Ovary (tissue), 3 donors: ENCODE measurements at regions not wholly inside any gene's neighbourhood (a gene's known extent, or its start where the extent isn't known, plus 50 kb on each side); places are given as distances from the start of the nearest gene placed in this dataset.

Experiments
- EP300 ChIP-seq: sonication (generic); formaldehyde crosslinking; IDR thresholded peaks from one replicate; pipeline ENCODE4 v1.6.1; 2017; ENCODE audit warnings: antibody characterized with exemption
- POLR2A ChIP-seq: fragments of 450-650 bp; IDR thresholded peaks from one replicate; pipeline ENCODE4 v1.6.1; 2017; ENCODE audit warnings: antibody characterized with exemption, mild to moderate bottlenecking, moderate library complexity
- TF ChIP-seq, protein P1 (sequence below), 3 donors: fragments of 450-650 bp in 2 of 3; fragments of 200-600 bp in 1 of 3; IDR thresholded peaks; one replicate each; pipeline versions ENCODE4 v1.5.1 to v1.8.0; 2016 to 2022; ENCODE audit warnings: antibody characterized with exemption in 3 of 3, mild to moderate bottlenecking in 1 of 3
- donor health status: DM: no; HTN: no; CAD: no.

DNA sequence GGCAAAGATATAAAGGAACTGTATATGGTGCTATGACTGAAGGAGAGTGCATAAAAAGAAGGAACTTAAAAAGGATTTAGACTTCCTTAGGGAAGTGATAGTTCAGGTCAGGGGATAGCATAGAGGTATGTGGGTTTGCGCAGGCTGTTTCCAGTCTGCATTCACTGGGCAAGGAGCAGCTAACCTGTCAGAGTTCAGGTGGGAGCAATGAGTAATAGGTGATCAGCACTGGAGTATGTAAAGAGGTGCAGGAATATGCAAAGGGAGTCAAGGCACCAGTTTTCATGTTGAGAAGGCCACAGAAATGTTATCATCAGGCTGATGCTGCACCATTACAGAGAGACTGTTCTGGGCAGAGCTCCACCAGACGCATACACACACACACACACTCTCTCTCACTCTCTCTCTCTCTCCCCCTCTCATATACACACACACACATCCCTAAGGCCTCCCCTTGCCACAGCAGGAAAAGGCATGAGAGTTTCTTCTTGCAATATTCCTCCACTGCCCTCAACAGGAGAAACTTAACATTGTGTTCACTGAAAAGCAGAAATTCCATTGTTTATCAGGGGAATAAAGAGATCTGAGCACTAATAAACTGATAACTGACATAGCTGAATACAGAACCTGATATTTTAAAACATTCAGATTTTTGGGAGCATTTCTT lies 256.4 kb upstream of the GRID2 start:
- TF ChIP-seq, protein P1, sequence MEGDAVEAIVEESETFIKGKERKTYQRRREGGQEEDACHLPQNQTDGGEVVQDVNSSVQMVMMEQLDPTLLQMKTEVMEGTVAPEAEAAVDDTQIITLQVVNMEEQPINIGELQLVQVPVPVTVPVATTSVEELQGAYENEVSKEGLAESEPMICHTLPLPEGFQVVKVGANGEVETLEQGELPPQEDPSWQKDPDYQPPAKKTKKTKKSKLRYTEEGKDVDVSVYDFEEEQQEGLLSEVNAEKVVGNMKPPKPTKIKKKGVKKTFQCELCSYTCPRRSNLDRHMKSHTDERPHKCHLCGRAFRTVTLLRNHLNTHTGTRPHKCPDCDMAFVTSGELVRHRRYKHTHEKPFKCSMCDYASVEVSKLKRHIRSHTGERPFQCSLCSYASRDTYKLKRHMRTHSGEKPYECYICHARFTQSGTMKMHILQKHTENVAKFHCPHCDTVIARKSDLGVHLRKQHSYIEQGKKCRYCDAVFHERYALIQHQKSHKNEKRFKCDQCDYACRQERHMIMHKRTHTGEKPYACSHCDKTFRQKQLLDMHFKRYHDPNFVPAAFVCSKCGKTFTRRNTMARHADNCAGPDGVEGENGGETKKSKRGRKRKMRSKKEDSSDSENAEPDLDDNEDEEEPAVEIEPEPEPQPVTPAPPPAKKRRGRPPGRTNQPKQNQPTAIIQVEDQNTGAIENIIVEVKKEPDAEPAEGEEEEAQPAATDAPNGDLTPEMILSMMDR (IDR thresholded peaks at IDR 0.05), result no peak
- TF ChIP-seq POLR2A (no peak), EP300 (no peak)
